ENCODE measurements at regions not wholly inside any gene's neighbourhood (a gene's known extent, or its start where the extent isn't known, plus 50 kb on each side); places are given as distances from the start of the nearest gene placed in this dataset.

DNA sequence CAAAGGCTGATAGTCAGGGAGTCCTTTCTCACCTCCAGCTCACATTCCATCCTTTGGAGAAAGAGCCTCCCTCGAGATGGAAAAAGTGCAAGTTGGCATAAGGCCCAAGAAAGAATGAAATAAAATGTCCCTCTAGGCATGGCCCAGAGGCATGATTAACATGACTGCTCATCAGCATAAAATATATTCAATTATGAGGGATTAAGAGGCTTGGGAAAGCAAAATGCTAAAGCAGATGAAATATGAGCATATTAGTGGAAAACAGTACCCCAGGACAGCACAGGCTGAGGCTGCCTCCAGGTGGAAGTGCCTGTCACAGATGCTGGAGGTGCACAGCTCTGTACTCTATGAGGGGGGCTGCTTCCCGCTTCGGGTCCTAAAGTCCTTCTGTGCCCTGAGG, 347.8 kb upstream of the PLET1 start:
- POLR2A ChIA-PET: no interaction called here
- Histone ChIP-seq H4K20me1 (ENCODE audit: insufficient read depth) (no peaks in the 10 kb centered on the region), H3K4me2 (ENCODE audit: low read length) (no peak overlapping the region), H3K9me2 (ENCODE audit: insufficient read depth) (no peaks in the 10 kb centered on the region), H3K9ac (ENCODE audit: low read length) (no peak overlapping the region), H2AFZ (ENCODE audit: low read depth, low read length, poor library complexity, severe bottlenecking) (no peak overlapping the region), H3K27ac (ENCODE audit: low read depth, low read length) (no peak overlapping the region), H3K27me3 (ENCODE audit: insufficient read depth, low read length) (no peaks in the 10 kb centered on the region), H3K4me1 (ENCODE audit: control insufficient read depth in 1 of 2, insufficient read depth in 2 of 2, low read length in 2 of 2) (peaks cover 16 to 22% of the 10 kb centered on the region in 2 experiments), H3K36me3 (ENCODE audit: control insufficient read depth in 1 of 2, insufficient read depth in 2 of 2, low read length in 2 of 2) (no peaks in the 10 kb centered on the region), H3K79me2 (ENCODE audit: insufficient read depth, low read length) (no peaks in the 10 kb centered on the region), H3K9me3 (ENCODE audit: control insufficient read depth in 1 of 2, insufficient read depth in 1 of 2, low read depth in 1 of 2, low read length in 2 of 2) (no peaks in the 10 kb centered on the region), H3K4me3 (replicated peaks in 1 of 2; ENCODE audit: low read depth in 1 of 2, low read length in 2 of 2) (no peak overlapping the region)
- intact Hi-C loops (cut with micrococcal nuclease): no loop called here
- CTCF ChIA-PET: no interaction called here
- no peak for DNase-seq (ENCODE audit: low read depth, low spot score)
- no peak for ATAC-seq
- no TSS peak for BruUV-seq (replicated peaks)
- TF ChIP-seq SP1 (IDR thresholded peaks at IDR 0.05; ENCODE audit: low read depth) (no peak), EGR1 (IDR thresholded peaks at IDR 0.05; ENCODE audit: low read depth) (no peak), CEBPB (IDR thresholded peaks at IDR 0.05; ENCODE audit: low read depth) (no peak), CBX3 (IDR thresholded peaks at IDR 0.05; ENCODE audit: low read depth) (no peak), SRF (IDR thresholded peaks at IDR 0.05; ENCODE audit: low read depth) (no peak), POLR2AphosphoS5 (IDR thresholded peaks at IDR 0.05; ENCODE audit: low read depth, low read length) (no peak), ZNF274 (IDR thresholded peaks at IDR 0.05; ENCODE audit: low read depth, low read length) (no peak), YY1 (IDR thresholded peaks at IDR 0.05; ENCODE audit: extremely low read depth, insufficient replicate concordance, low read depth, low read length) (no peak), EZH2 (IDR thresholded peaks at IDR 0.05) (no peak), TCF7L2 (IDR thresholded peaks at IDR 0.05; ENCODE audit: borderline replicate concordance, extremely low read depth, insufficient read depth, insufficient read length) (no peak), ZFX (IDR thresholded peaks at IDR 0.05) (no peak), JUND (IDR thresholded peaks at IDR 0.05) (no peak)
- TF ChIP-seq, protein P1, sequence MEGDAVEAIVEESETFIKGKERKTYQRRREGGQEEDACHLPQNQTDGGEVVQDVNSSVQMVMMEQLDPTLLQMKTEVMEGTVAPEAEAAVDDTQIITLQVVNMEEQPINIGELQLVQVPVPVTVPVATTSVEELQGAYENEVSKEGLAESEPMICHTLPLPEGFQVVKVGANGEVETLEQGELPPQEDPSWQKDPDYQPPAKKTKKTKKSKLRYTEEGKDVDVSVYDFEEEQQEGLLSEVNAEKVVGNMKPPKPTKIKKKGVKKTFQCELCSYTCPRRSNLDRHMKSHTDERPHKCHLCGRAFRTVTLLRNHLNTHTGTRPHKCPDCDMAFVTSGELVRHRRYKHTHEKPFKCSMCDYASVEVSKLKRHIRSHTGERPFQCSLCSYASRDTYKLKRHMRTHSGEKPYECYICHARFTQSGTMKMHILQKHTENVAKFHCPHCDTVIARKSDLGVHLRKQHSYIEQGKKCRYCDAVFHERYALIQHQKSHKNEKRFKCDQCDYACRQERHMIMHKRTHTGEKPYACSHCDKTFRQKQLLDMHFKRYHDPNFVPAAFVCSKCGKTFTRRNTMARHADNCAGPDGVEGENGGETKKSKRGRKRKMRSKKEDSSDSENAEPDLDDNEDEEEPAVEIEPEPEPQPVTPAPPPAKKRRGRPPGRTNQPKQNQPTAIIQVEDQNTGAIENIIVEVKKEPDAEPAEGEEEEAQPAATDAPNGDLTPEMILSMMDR (IDR thresholded peaks at IDR 0.05 in 2 of 3, conservative IDR thresholded peaks at IDR 0.05 in 1 of 3; ENCODE audit: borderline replicate concordance in 1 of 3, insufficient read depth in 1 of 3, low read depth in 2 of 3, low read length in 2 of 3): no peak
- TF ChIP-seq, protein P2, sequence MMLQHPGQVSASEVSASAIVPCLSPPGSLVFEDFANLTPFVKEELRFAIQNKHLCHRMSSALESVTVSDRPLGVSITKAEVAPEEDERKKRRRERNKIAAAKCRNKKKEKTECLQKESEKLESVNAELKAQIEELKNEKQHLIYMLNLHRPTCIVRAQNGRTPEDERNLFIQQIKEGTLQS (IDR thresholded peaks at IDR 0.05): no peak
- TF ChIP-seq, protein P3, sequence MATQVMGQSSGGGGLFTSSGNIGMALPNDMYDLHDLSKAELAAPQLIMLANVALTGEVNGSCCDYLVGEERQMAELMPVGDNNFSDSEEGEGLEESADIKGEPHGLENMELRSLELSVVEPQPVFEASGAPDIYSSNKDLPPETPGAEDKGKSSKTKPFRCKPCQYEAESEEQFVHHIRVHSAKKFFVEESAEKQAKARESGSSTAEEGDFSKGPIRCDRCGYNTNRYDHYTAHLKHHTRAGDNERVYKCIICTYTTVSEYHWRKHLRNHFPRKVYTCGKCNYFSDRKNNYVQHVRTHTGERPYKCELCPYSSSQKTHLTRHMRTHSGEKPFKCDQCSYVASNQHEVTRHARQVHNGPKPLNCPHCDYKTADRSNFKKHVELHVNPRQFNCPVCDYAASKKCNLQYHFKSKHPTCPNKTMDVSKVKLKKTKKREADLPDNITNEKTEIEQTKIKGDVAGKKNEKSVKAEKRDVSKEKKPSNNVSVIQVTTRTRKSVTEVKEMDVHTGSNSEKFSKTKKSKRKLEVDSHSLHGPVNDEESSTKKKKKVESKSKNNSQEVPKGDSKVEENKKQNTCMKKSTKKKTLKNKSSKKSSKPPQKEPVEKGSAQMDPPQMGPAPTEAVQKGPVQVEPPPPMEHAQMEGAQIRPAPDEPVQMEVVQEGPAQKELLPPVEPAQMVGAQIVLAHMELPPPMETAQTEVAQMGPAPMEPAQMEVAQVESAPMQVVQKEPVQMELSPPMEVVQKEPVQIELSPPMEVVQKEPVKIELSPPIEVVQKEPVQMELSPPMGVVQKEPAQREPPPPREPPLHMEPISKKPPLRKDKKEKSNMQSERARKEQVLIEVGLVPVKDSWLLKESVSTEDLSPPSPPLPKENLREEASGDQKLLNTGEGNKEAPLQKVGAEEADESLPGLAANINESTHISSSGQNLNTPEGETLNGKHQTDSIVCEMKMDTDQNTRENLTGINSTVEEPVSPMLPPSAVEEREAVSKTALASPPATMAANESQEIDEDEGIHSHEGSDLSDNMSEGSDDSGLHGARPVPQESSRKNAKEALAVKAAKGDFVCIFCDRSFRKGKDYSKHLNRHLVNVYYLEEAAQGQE (IDR thresholded peaks at IDR 0.05; ENCODE audit: low read depth): no peak
- RAD21 ChIA-PET (ENCODE audit: low non-redundant PET in 1 of 2, low total read pairs in 2 of 2, uncharacterized antibody in 2 of 2, unreplicated experiment in 2 of 2): no interaction called here

Measured in HCT116 (cell line).